Lower leg skin (tissue), 4 donors: ENCODE measurements at regions not wholly inside any gene's neighbourhood (a gene's known extent, or its start where the extent isn't known, plus 50 kb on each side); places are given as distances from the start of the nearest gene placed in this dataset.
"Not testable (repeated sequence)": the region's sequence is repeated elsewhere in the genome, so short reads cannot be mapped to it uniquely, and the experiment has no call there.

ENCODE experiments used
- DNase-seq, 2 donors: peaks; one replicate each; pipeline ENCODE4 v3.0.0-alpha.2; 2019; ENCODE audit warnings: low spot score in 2 of 2
- H3K4me3 ChIP-seq: fragments of 200-600 bp; sonication (generic); 2 replicates; pipeline ENCODE4 v1.5.1; 2017; ENCODE audit warnings: mild to moderate bottlenecking, low read depth; ENCODE audit not compliant: poor library complexity, severe bottlenecking
- CTCF ChIP-seq, 3 donors: fragments of 450-650 bp; IDR thresholded peaks; one replicate each; pipeline ENCODE4 v1.5.1; 2016; ENCODE audit warnings: antibody characterized with exemption in 3 of 3, mild to moderate bottlenecking in 3 of 3, moderate library complexity in 2 of 3
- POLR2A ChIP-seq, 2 donors: fragments of 450-650 bp; IDR thresholded peaks; one replicate each; pipeline ENCODE4 v1.6.1; 2016 to 2017; ENCODE audit warnings: antibody characterized with exemption in 2 of 2, mild to moderate bottlenecking in 1 of 2, moderate library complexity in 1 of 2
- WGBS, 2 donors: methylation state at CpG; one replicate each; pipeline ENCODE4 v1.1.5; 2018; 5-methylcytosine and 5-hydroxymethylcytosine counted together
- intact Hi-C: fragments of 100-400 bp; cut with DNase I; formaldehyde crosslinking; loops from one replicate; pipeline ENCODE4 v1.15.0; 2023; ENCODE audit warnings: low total_unique reads

- no peak overlapping the region for H3K4me3 ChIP-seq
- DNase-seq = no peak
- 64 to 67% methylated on average over 2 of the region's 2 CpGs for WGBS, 2 donors
- intact Hi-C loops = no loop called here
- TF ChIP-seq CTCF (IDR thresholded peaks at IDR 0.05) (no peak), POLR2A (IDR thresholded peaks at IDR 0.05) (no peak)
These were observed 781.5 kb downstream of the SLC6A15 start for GRCh38 chr12:84131076-84131475.

- WGBS, 2 donors = 90 to 95% methylated on average over 23 to 24 of the region's 25 CpGs
- H3K4me3 ChIP-seq = no peak overlapping the region
- intact Hi-C loops = no loop called here
- DNase-seq = no peak
- TF ChIP-seq POLR2A (IDR thresholded peaks at IDR 0.05) (no peak), CTCF (IDR thresholded peaks at IDR 0.05) (no peak)
These were observed 784.2 kb downstream of the SLC6A15 start for GRCh38 chr12:84128117-84128991.

GRCh38 chr12:84124211-84124610 is 788.4 kb downstream of the SLC6A15 start:
- no peak for TF ChIP-seq CTCF (IDR thresholded peaks at IDR 0.05)
- TF ChIP-seq POLR2A (IDR thresholded peaks at IDR 0.05) = no peak
- intact Hi-C loops = no loop called here
- no peak for DNase-seq
- no peak overlapping the region for H3K4me3 ChIP-seq
- WGBS, 2 donors = 92 to 100% methylated on average over 1 of the region's 1 CpG

GRCh38 chr12:84117190-84117589 is 795.4 kb downstream of the SLC6A15 start:
- H3K4me3 ChIP-seq = no peak overlapping the region
- 87 to 93% methylated on average over 3 of the region's 3 CpGs for WGBS, 2 donors
- intact Hi-C loops = no loop called here
- no peak for DNase-seq
- TF ChIP-seq CTCF (IDR thresholded peaks at IDR 0.05) (no peak), POLR2A (IDR thresholded peaks at IDR 0.05) (no peak)

- WGBS, 2 donors = 63 to 84% methylated on average over 1 of the region's 1 CpG
- TF ChIP-seq POLR2A (IDR thresholded peaks at IDR 0.05) = no peak
- TF ChIP-seq CTCF (IDR thresholded peaks at IDR 0.05) = no peak
- no peak overlapping the region for H3K4me3 ChIP-seq
- intact Hi-C loops = no loop called here
- DNase-seq = no peak
These were observed 798.9 kb downstream of the SLC6A15 start for GRCh38 chr12:84113666-84114065.

- DNase-seq, H3K4me3 ChIP-seq, intact Hi-C loops: not testable (repeated sequence)
- WGBS, 2 donors = 51 to 55% methylated on average over 4 of the region's 4 CpGs
These were observed 808.7 kb downstream of the SLC6A15 start for GRCh38 chr12:84103886-84104285.

GRCh38 chr12:84101963-84102362 is 810.6 kb downstream of the SLC6A15 start:
- intact Hi-C loops, H3K4me3 ChIP-seq, DNase-seq: not testable (repeated sequence)
- WGBS, 2 donors = 96 to 97% methylated on average over 8 of the region's 8 CpGs

- H3K4me3 ChIP-seq, intact Hi-C loops, DNase-seq: not testable (repeated sequence)
- 86 to 91% methylated on average over 1 of the region's 1 CpG for WGBS, 2 donors
These were observed 813.0 kb downstream of the SLC6A15 start for GRCh38 chr12:84099591-84099990.
